Astrocyte (in vitro differentiated cells and primary cell): ENCODE measurements at regions not wholly inside any gene's neighbourhood (a gene's known extent, or its start where the extent isn't known, plus 50 kb on each side); places are given as distances from the start of the nearest gene placed in this dataset.

Experiments used
- DNase-seq: peaks from one replicate; pipeline ENCODE4 v3.0.0-alpha.2; 2010; ENCODE audit warnings: low read depth
- FAIRE-seq: peaks from 2 replicates; lab custom pipeline; 2011; peaks lifted over from hg19 to GRCh38; lab: Jason Lieb, UNC
- H2AFZ ChIP-seq: 2 replicates; pipeline ENCODE4 v1.6.0; 2012; ENCODE audit warnings: low read depth, low read length, inconsistent platforms
- H3K27ac ChIP-seq: 2 replicates; pipeline ENCODE4 v1.5.1; 2011; ENCODE audit warnings: low read depth, low read length, inconsistent platforms
- H3K27me3 ChIP-seq: 2 replicates; pipeline ENCODE4 v1.6.0; 2011; ENCODE audit warnings: low read length, inconsistent platforms; ENCODE audit not compliant: insufficient read depth
- H3K36me3 ChIP-seq: 2 replicates; pipeline ENCODE4 v1.5.1; 2011; ENCODE audit warnings: low read length, inconsistent platforms; ENCODE audit not compliant: insufficient read depth
- H3K4me1 ChIP-seq: 2 replicates; pipeline ENCODE4 v1.5.1; 2011; ENCODE audit warnings: low read length, inconsistent platforms; ENCODE audit not compliant: insufficient read depth
- H3K4me2 ChIP-seq: 2 replicates; pipeline ENCODE4 v1.6.0; 2012; ENCODE audit warnings: low read length, inconsistent platforms
- H3K4me3 ChIP-seq: 2 replicates; pipeline ENCODE4 v1.5.1; 2011; ENCODE audit warnings: low read depth, mild to moderate bottlenecking, low read length, inconsistent platforms; ENCODE audit not compliant: insufficient read depth
- H3K79me2 ChIP-seq: 2 replicates; pipeline ENCODE4 v1.6.0; 2012; ENCODE audit warnings: mild to moderate bottlenecking, low read length, inconsistent platforms; ENCODE audit not compliant: insufficient read depth
- H3K9ac ChIP-seq: 2 replicates; pipeline ENCODE4 v1.6.0; 2012; ENCODE audit warnings: mild to moderate bottlenecking, low read length, inconsistent platforms
- H3K9me3 ChIP-seq: 2 replicates; pipeline ENCODE4 v1.5.1; 2012; ENCODE audit warnings: low read depth, mild to moderate bottlenecking, low read length, inconsistent platforms; ENCODE audit not compliant: insufficient read depth
- H4K20me1 ChIP-seq: 2 replicates; pipeline ENCODE4 v1.6.0; 2012; ENCODE audit warnings: low read length, inconsistent platforms; ENCODE audit not compliant: insufficient read depth
- H3K27ac Mint-ChIP-seq: one replicate; pipeline ENCODE4 v1.8.0; 2021; ENCODE audit warnings: mild to moderate bottlenecking, mixed read lengths; ENCODE audit not compliant: unreplicated experiment
- H3K27me3 Mint-ChIP-seq: one replicate; pipeline ENCODE4 v1.8.0; 2021; ENCODE audit warnings: low read depth, mixed read lengths; ENCODE audit not compliant: unreplicated experiment
- H3K36me3 Mint-ChIP-seq: one replicate; pipeline ENCODE4 v1.8.0; 2021; ENCODE audit warnings: low read depth, mixed read lengths; ENCODE audit not compliant: unreplicated experiment
- H3K4me1 Mint-ChIP-seq: one replicate; pipeline ENCODE4 v1.8.0; 2021; ENCODE audit warnings: low read depth, mixed read lengths; ENCODE audit not compliant: unreplicated experiment
- H3K4me3 Mint-ChIP-seq: one replicate; pipeline ENCODE4 v1.8.0; 2021; ENCODE audit warnings: mild to moderate bottlenecking, moderate library complexity, mixed read lengths; ENCODE audit not compliant: unreplicated experiment
- H3K9me3 Mint-ChIP-seq: one replicate; pipeline ENCODE4 v1.8.0; 2021; ENCODE audit warnings: mild to moderate bottlenecking, mixed read lengths; ENCODE audit not compliant: unreplicated experiment
- CTCF ChIP-seq: IDR thresholded peaks from 2 replicates; pipeline ENCODE4 v1.5.1; 2011; ENCODE audit warnings: low read depth, mild to moderate bottlenecking, inconsistent platforms, low read length, moderate library complexity; ENCODE audit not compliant: insufficient read depth
- EZH2 ChIP-seq: IDR thresholded peaks from 2 replicates; pipeline ENCODE4 v1.6.1; 2012; ENCODE audit warnings: mild to moderate bottlenecking, low read length, inconsistent platforms; ENCODE audit not compliant: insufficient read depth

DNA sequence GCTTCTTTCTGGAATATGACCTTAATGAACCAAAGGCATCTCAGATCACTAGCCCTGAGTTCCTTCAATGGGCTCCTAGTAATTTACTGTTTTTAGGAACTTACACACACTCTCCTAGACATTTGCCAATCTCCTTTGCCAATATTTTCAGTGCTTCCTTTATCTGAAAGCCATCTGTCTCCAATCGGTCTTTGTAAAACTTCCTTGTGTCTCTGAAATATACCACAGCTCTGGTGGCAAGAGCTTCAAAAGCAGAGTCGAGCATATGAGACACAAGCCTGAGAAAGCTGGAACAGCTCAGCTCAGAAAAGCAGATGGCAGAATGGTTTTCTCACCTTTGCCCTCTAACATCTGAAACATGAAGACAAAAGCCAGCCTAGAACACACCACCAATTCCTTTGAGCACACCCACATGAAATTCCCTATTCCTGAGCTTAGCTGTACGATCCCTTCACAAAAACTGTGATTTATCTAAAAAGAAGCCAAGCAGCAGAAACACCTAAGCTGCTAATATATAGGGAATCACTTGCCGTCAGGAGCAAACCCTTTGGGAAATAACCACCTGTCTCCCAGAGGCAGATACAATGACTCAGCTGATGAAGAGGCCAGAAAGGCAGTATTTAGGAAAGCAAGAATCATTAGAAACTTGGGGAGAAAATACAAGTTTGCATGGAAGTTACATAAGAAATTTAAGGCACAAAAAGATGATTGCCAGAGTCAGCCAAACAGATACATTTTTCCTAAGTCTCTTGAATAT lies 70.2 kb upstream of the ANK3 start:
- H3K9ac ChIP-seq, result no peak overlapping the region
- no peak overlapping the region for H2AFZ ChIP-seq
- H3K9me3 ChIP-seq, result no peaks in the 10 kb centered on the region
- TF ChIP-seq EZH2, result no peak
- no peak for TF ChIP-seq CTCF
- H3K79me2 ChIP-seq, result no peaks in the 10 kb centered on the region
- Mint-ChIP-seq H3K36me3 (no peaks in the 10 kb centered on the region), H3K27ac (no peak overlapping the region), H3K4me3 (no peak overlapping the region), H3K4me1 (peaks cover 3% of the 10 kb centered on the region), H3K9me3 (no peaks in the 10 kb centered on the region), H3K27me3 (no peaks in the 10 kb centered on the region)
- no peak for DNase-seq
- no peak for FAIRE-seq
- no peaks in the 10 kb centered on the region for H4K20me1 ChIP-seq
- no peaks in the 10 kb centered on the region for H3K4me1 ChIP-seq
- no peaks in the 10 kb centered on the region for H3K36me3 ChIP-seq
- H3K4me3 ChIP-seq, result no peak overlapping the region
- no peaks in the 10 kb centered on the region for H3K27me3 ChIP-seq
- H3K4me2 ChIP-seq, result no peak overlapping the region
- H3K27ac ChIP-seq, result no peak overlapping the region

DNA sequence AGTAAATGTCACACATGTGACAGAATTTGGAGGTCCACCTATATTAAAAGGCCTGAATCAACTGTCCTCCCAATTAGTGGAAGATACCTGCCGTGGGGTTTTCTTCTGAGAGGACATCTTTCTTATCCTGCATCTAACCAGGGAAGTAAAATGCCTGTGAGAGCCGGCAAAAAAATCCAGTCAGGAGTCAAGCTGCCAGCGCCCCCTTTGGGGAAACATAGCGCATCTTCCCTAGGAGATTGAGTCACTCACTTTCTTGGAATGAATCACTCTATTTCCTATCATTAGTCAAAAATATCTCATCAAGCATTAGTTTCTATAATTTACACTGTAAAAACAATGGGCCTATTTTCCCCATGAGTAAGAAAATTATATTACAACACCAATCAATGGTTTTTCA lies 66.4 kb upstream of the ANK3 start:
- Mint-ChIP-seq H3K36me3 (no peaks in the 10 kb centered on the region), H3K27ac (no peak overlapping the region), H3K4me1 (peaks cover 5% of the 10 kb centered on the region), H3K4me3 (no peak overlapping the region), H3K9me3 (no peaks in the 10 kb centered on the region), H3K27me3 (no peaks in the 10 kb centered on the region)
- H3K9me3 ChIP-seq, result no peaks in the 10 kb centered on the region
- FAIRE-seq (no peak), DNase-seq (peak; percentile 27)
- H4K20me1 ChIP-seq, result no peaks in the 10 kb centered on the region
- TF ChIP-seq CTCF, result peak; percentile 34
- TF ChIP-seq EZH2, result no peak
- H3K4me2 ChIP-seq, result no peak overlapping the region
- no peak overlapping the region for H3K4me3 ChIP-seq
- H3K36me3 ChIP-seq, result no peaks in the 10 kb centered on the region
- H3K27me3 ChIP-seq, result no peaks in the 10 kb centered on the region
- no peaks in the 10 kb centered on the region for H3K4me1 ChIP-seq
- H3K9ac ChIP-seq, result no peak overlapping the region
- no peak overlapping the region for H2AFZ ChIP-seq
- H3K79me2 ChIP-seq, result no peaks in the 10 kb centered on the region
- H3K27ac ChIP-seq, result no peak overlapping the region

- Mint-ChIP-seq H3K27me3 (no peaks in the 10 kb centered on the region), H3K27ac (no peak overlapping the region), H3K9me3 (peaks cover 2% of the 10 kb centered on the region), H3K4me3 (no peak overlapping the region), H3K4me1 (peaks cover 1% of the 10 kb centered on the region), H3K36me3 (no peaks in the 10 kb centered on the region)
- H3K79me2 ChIP-seq, result no peaks in the 10 kb centered on the region
- H3K4me1 ChIP-seq, result no peaks in the 10 kb centered on the region
- no peak overlapping the region for H3K9ac ChIP-seq
- H3K27me3 ChIP-seq, result no peaks in the 10 kb centered on the region
- H3K27ac ChIP-seq, result no peak overlapping the region
- FAIRE-seq, result no peak
- H3K4me2 ChIP-seq, result no peak overlapping the region
- H3K36me3 ChIP-seq, result no peaks in the 10 kb centered on the region
- no peak overlapping the region for H3K4me3 ChIP-seq
- H2AFZ ChIP-seq, result no peak overlapping the region
- no peak for DNase-seq
- TF ChIP-seq CTCF, result no peak
- TF ChIP-seq EZH2, result no peak
- H3K9me3 ChIP-seq, result no peaks in the 10 kb centered on the region
- no peaks in the 10 kb centered on the region for H4K20me1 ChIP-seq
Observed at GRCh38 chr10:60454336-60454735, 64.7 kb upstream of the ANK3 start.
